NCI-H82 treated with DMSO at 0.1 percent for 48 hours (cell line): ENCODE measurements at regions not wholly inside any gene's neighbourhood (a gene's known extent, or its start where the extent isn't known, plus 50 kb on each side); places are given as distances from the start of the nearest gene placed in this dataset.
"Not testable (repeated sequence)": the region's sequence is repeated elsewhere in the genome, so short reads cannot be mapped to it uniquely, and the experiment has no call there.

Experiments used
- DNase-seq: peaks from one replicate; lab custom pipeline; 2025; ENCODE audit not compliant: unreplicated experiment; lab: John Stamatoyannopoulos, UW

DNA sequence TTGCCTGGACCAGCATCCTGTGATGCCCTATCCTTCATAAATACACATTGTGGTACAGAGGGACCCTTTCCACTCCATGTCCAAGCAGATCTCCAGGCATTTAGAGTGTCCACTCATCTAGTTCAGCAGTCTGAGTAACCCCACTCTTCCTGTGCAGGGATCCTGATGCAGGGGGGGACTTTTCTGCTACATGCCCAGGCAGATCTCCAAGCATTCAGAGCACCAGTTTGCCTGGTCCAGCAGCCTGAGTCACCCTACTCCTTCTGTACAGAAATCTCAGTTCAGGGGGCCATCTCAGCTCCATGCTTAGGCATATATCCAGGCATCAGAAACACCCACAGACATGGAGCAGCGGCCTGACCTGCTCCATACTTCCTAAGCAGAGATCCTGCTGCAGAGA lies 1089.8 kb downstream of the FAT4 start:
- no peak for DNase-seq

- DNase-seq: peak; percentile 1
Measured at GRCh38 chr4:126405369-126405982, 1090.7 kb downstream of the FAT4 start.

DNA sequence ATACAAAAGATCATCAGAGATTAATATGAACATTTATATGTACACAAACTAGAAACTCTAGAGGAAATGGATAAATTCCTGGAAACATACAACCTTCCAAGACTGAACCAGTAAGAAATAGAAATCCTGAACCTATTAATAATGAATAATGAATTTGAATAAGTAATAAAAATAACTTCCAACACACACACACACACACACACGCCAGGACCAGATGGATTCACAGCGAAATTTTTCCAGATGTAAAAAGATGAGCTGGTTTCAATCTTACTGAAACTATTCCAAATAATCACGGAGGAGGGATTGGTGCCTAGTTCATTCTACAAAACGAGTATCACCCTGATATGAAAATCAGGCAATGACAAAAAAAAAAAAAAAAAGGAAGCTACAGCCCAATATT lies 1095.0 kb downstream of the FAT4 start:
- DNase-seq: no peak

DNA sequence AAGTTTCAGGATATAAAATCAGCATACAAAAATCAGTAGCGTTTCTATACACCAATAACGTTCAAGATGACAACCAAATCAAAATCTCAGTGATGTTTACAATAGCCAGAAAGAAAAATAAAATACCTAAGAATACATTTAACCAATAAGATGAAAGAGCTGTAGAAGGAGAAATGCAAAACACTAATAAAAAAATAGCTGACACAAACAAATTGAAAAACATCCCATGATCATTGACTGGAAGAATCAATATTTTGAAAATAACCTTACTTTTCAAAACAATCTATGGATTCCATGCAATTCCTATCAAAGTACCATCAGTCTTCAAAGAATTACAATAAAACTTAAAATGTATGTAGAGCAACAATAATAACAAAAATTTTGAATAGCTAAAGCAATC lies 1096.3 kb downstream of the FAT4 start:
- no peak for DNase-seq

- DNase-seq: not testable (repeated sequence)
Measured at GRCh38 chr4:126412310-126412709, 1097.6 kb downstream of the FAT4 start.

DNA sequence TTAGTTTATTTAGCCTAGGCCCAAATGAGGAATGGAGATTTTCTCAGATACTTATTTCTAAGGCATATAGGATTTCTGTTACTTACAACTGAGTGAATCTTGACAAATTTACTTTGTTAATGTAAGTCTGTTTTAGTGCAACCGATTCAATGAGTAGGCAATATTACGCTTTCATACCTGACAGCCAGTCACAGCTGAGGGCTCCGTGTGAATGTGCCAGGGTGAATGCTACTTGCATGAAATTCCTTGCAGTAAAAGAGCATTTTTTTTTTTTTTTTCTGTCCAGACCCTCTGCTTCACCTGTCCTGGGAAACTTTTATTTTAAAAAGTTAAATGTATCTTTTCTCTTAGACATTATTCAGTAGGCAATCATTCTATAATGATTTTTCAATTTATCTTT lies 1100.0 kb downstream of the FAT4 start:
- no peak for DNase-seq

GRCh38 chr4:126419266-126419665 lies 1104.5 kb downstream of the FAT4 start:
- no peak for DNase-seq

DNA sequence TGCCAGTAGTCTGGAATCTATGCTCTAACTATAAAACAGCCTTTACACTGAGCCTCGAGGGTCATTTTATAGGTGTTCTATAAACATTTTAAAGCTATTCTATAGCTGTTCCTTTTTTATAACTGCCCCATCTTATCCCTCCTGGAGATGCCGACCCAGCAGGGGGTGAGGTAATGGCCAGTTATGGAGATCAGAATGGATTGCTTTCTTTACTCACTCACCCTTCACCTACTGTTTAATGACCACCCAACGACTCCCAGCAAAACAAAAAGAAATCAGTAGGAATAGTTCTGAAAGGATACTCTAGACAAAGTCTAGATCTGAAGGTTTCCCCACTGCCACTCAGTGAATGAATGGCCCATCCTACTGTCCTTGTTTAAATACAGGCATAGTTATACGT lies 1113.1 kb downstream of the FAT4 start:
- DNase-seq: no peak

GRCh38 chr4:126431049-126431448 lies 1116.3 kb downstream of the FAT4 start:
- DNase-seq: no peak

- no peak for DNase-seq
Measured at GRCh38 chr4:126435491-126435890, 1120.7 kb downstream of the FAT4 start.

GRCh38 chr4:126440297-126440696 lies 1125.5 kb downstream of the FAT4 start:
- DNase-seq: no peak

DNA sequence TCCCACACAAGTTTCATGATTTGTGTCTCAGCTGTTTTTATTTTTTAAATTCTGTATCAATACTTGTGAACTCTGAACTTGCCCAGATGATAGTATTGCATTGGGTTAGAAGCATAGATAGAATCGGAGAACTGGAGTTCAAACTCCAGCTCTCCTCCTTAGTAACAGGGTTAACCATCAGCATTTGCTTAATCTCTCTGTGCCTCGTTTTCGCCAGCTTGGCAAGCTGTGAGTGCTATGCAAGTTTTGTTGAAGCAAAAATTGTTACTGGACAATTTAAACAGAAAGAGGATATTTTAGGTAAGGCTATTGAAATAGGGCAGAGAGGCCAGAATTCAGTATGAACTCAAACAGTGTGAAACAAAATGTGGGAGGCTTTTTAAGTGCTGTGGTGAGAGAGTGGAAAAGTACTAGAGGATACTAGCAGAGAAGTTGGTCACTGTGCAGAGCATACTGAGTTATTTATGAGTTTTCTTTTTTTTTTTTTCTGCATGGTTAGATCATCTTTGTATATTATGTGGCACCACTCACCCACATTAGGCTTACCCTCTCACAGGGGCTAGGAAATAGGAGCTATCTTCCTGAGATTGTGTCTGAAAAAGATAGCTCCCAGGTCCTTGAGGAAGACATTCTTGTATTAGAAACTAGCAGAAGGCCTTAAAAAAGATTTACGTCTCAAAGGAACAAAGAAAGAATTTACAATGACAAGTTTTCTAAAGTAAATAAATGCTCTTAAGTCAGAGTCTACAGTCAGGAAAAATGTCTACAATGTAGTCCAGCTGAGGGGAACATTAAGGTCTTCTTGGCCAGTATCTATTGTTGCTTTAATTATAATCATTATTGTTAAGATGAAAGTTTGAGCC lies 1126.6 kb downstream of the FAT4 start:
- no peak for DNase-seq

DNA sequence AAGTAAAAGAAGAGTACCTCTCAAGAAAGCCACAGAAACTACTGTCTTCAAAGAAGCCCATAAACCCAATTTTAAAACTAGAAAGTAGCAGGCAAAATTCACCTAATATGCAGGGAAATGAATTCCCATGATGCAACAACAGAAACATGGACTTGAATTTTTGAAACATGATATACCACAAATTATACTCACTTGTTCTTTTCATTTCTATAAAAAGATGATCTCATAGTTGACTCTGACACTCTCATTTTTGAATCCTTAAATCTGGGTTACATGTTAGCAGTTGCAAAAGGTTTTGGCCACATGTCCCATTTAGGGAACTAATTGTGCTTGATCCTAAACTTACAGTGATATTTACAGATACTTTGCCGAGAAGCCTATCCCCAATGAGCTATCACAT lies 1130.8 kb downstream of the FAT4 start:
- DNase-seq: no peak

GRCh38 chr4:126446917-126447316 lies 1132.2 kb downstream of the FAT4 start:
- no peak for DNase-seq

DNA sequence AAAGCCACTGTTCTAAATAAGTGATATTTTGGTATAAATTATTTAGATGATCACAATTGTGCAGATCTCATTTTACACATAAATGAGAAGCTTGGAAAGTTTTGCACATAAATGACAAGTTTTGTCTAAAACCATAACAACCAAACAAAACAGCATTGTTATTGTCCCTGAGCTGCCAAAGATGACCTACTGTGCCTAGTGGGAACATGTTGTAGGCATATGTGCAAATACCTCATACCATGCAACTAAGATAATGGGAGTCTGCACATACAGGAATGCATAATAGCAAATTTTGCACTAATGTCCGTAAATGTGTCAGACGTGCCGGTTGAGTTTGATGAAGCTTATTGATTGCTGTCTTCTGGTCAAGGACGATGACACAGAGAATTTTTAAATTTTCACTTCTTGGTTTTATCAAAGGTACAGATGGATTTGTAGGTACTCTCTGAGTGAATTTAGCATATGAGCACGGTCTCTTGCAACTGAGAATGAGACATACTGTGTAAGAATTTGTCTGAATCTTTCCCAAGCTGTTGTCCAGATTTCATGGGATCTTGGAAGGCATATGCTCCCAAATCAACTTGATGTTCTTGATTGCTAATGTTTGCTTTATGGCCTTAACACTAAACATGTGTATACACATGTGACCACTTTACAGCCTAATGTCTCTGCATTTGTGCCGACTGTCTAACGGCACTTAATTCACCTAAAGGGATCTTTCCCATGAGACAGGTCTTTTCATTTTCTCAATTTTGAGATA lies 1133.5 kb downstream of the FAT4 start:
- no peak for DNase-seq

DNA sequence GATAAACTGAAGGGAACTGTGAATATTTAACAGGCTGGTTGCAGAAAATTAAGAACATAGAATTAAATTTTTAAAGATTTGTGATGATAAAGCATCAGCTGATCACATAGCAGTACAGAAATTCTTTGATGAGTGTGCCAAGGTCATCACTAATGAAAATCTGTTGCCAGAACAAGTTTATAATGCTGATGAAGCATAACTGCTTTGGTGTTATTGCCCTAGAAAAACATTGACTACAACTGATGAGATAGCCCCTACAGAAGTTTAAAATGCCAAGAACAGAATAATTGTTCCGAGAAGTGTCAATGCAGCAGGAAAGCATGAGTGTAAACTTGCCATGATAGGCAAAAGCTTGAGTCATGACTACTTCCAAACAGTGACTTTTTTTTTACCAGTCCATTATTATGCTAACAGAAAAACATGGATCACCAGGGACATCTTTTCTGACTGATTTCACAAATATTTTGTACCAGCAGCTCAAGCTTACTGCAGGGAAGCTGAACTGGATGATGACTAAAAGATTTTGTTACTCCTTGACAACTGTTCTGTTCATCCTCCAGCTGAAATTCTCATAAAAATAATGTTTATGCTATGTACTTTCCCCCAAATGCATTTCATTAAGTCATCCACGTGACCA lies 1136.6 kb downstream of the FAT4 start:
- DNase-seq: no peak

GRCh38 chr4:126455865-126456264 lies 1141.1 kb downstream of the FAT4 start:
- no peak for DNase-seq

DNA sequence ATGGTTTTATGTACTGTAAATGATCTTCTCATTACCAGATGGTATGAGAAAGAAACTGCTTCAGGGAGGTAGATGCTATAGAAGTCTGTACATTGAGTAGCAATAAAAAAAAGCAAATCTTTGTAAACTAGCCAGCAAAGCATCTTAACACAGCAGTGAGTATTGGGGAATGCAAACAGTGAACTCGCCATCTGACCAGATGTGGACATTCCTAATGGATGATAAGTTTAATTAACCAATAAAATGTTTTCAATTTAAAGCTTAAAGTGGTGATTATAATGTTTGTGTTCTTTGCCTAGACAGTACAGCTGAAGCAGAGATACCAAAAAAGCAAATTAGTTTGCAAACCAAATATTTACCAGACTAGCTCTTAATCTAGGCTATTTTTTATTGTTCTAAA lies 1144.2 kb downstream of the FAT4 start:
- no peak for DNase-seq

DNA sequence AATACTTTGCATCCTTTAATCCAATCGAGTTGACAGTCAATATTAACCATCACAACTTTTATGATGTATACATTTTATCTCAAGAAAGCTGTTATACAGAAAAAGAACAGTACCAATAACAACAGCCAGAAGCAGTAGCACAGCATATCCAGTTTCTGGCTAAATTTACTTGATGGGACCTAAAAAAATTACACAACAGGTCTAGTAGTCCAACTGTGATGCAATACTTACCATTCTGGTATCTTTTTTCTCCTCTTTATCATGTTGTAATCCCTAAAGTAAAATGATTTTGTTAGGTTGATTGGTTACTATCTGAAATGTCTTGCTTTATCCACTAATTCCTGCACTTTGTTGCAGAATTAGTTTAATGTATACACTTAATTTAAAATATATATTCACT lies 1150.6 kb downstream of the FAT4 start:
- no peak for DNase-seq

DNA sequence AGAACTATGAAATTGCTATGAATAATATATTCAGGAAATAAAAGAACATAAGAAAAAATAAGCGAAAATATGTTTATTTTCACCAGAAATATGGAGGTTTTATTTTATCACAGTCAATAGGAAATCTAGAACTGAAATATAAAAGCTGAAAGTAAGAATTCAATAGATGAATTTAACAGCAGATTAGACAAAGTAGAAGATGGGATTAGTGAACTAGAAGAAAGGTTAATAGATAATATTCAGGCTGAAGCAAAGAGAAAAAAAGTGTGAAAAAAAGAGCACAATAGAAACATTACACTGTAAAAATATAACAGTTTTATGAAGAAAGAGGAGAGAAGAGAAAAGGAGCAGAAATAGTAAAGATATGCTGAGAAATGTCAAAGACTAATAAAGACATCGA lies 1152.1 kb downstream of the FAT4 start:
- DNase-seq: no peak

DNA sequence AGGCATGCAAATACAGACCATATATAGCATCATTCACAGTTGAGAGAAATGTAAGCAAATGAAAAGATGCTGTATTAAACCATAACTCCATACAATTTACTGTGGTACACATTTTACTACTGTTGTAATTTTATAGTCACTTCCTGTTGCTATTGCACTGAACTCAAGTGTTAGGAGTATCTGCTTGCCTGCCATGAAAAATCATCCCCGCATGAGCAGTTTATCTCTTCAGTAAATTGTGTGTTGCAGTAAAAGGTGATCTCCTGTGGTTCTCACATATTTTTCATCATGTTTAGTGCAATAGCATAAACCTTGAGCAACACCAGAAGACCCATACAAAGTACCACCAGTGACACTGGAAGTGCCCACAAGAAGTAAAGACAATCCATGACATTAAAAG lies 1153.4 kb downstream of the FAT4 start:
- DNase-seq: no peak

DNA sequence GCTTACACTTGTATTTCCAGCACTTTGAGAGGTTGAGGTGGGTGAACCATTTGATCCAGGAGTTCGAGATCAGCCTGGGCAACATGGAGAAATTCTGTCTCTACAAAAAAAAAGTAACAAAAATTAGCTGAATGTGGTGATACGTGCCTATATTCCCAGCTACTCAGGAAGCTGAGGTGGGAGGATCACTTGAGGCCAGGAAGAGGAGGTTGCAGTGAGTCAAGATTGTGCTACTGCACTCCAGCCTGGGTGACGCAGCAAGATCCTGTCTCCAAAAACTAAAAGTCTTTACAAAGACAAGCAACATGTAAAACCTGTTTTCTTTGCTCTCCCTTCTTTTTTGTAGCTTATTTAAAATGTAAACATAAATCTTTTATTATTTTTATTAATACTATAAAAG lies 1156.1 kb downstream of the FAT4 start:
- DNase-seq: no peak
